ENCODE measurements at regions not wholly inside any gene's neighbourhood (a gene's known extent, or its start where the extent isn't known, plus 50 kb on each side); places are given as distances from the start of the nearest gene placed in this dataset.

- H4K20me1 ChIP-seq: no peaks in the 10 kb centered on the region
These were observed 567.8 kb upstream of the KLHL29 start for GRCh38 chr2:22817197-22817596.

GRCh38 chr2:22821458-22821857 lies 563.5 kb upstream of the KLHL29 start:
- H3K27me3 ChIP-seq: no peaks in the 10 kb centered on the region
- no peaks in the 10 kb centered on the region for H4K20me1 ChIP-seq
- no peak overlapping the region for H3K9ac ChIP-seq
- no peak overlapping the region for H3K27ac ChIP-seq
- H3K9me3 ChIP-seq (replicated peaks in 1 of 11): no peaks in the 10 kb centered on the region
- H3K4me1 ChIP-seq: no peaks in the 10 kb centered on the region
- no peak overlapping the region for H3K4me2 ChIP-seq
- H3K4me3 ChIP-seq: no peak overlapping the region
- TF ChIP-seq Cebpa-rat (IDR thresholded peaks at IDR 0.05): no peak
- H3K36me3 ChIP-seq: no peaks in the 10 kb centered on the region

More at GRCh38 chr2:22817197-22817596, 567.8 kb upstream of the KLHL29 start:
- H3K4me2 ChIP-seq: no peak overlapping the region
- no peak for TF ChIP-seq Cebpa-rat (IDR thresholded peaks at IDR 0.05)
- H3K9ac ChIP-seq: no peak overlapping the region
- H3K27me3 ChIP-seq: no peaks in the 10 kb centered on the region
- H3K27ac ChIP-seq: no peak overlapping the region
- H3K4me3 ChIP-seq: no peak overlapping the region
- H3K4me1 ChIP-seq: peaks cover 0 to 5% (median 0%) of the 10 kb centered on the region in 10 experiments; a peak in 3 of 20 replicates
- H3K9me3 ChIP-seq (replicated peaks in 1 of 11): peaks cover 0 to 4% (median 0%) of the 10 kb centered on the region in 11 experiments; a peak in 1 of 22 replicates
- H3K36me3 ChIP-seq: no peaks in the 10 kb centered on the region

- no peaks in the 10 kb centered on the region for H4K20me1 ChIP-seq
- no peaks in the 10 kb centered on the region for H3K9me3 ChIP-seq (replicated peaks in 1 of 11)
- TF ChIP-seq Cebpa-rat (IDR thresholded peaks at IDR 0.05): no peak
- H3K27ac ChIP-seq: no peak overlapping the region
- no peak overlapping the region for H3K4me2 ChIP-seq
- H3K36me3 ChIP-seq: no peaks in the 10 kb centered on the region
- no peaks in the 10 kb centered on the region for H3K4me1 ChIP-seq
- H3K27me3 ChIP-seq: no peaks in the 10 kb centered on the region
- H3K9ac ChIP-seq: no peak overlapping the region
- no peak overlapping the region for H3K4me3 ChIP-seq
These were observed 562.1 kb upstream of the KLHL29 start for GRCh38 chr2:22822835-22823234.

DNA sequence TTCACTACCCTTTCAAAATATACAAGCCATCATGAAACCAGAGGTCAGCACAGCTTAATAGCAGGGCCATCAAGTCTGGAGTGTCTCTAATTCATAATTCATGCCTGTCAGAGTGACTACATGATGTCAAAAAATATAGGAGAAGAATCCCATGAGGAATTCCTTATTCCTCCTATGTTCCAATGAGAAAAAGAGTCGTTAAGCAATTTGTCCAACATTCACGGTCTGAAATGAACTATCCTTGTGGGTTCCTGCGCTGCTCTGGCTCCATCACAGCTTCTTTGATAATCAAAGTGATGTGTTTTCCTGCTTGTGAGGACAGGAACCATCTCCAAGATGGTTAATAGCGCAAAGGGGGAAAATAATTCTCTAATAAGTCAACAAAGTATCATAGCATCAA lies 560.4 kb upstream of the KLHL29 start:
- no peak for TF ChIP-seq Cebpa-rat (IDR thresholded peaks at IDR 0.05)
- Histone ChIP-seq H4K20me1 (no peaks in the 10 kb centered on the region), H3K9me3 (replicated peaks in 1 of 11) (no peaks in the 10 kb centered on the region)

DNA sequence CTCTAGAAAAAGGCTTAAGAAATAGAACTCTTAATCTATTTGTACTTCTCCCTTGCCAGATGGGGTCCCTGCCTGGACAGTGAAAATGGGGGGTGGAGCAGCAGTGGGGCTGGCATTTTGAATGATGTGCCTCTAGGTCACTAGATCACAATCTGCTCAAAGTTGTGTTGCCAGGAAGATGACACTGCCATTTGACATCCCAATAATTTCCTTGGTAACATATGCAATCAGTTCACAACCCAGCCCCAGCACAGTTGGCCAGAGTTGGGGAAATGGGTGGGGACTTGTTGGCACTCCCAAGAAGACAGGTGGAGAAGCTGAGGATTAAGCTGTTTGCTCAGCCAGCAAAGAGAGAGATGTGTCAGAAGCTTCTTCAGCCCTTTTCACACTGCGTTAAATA lies 558.3 kb upstream of the KLHL29 start:
- H3K27me3 ChIP-seq: no peaks in the 10 kb centered on the region
- H3K4me3 ChIP-seq: no peak overlapping the region
- no peaks in the 10 kb centered on the region for H3K36me3 ChIP-seq
- H3K27ac ChIP-seq: no peak overlapping the region
- H3K9ac ChIP-seq: no peak overlapping the region
- TF ChIP-seq Cebpa-rat (IDR thresholded peaks at IDR 0.05): no peak
- H3K4me2 ChIP-seq: no peak overlapping the region
- H3K9me3 ChIP-seq (replicated peaks in 1 of 11): no peaks in the 10 kb centered on the region
- H4K20me1 ChIP-seq: no peaks in the 10 kb centered on the region
- H3K4me1 ChIP-seq: 0 out of 20 replicates have a peak, but pooled peaks cover 0 to 4% (median 0%) of the 10 kb centered on the region in 10 experiments

More for the DNA sequence above, 560.4 kb upstream of the KLHL29 start:
- Histone ChIP-seq H3K9ac (no peak overlapping the region), H3K4me3 (no peak overlapping the region), H3K4me1 (0 out of 20 replicates have a peak, but pooled peaks cover 0 to 4% (median 0%) of the 10 kb centered on the region in 10 experiments), H3K4me2 (no peak overlapping the region), H3K36me3 (no peaks in the 10 kb centered on the region), H3K27ac (no peak overlapping the region), H3K27me3 (no peaks in the 10 kb centered on the region)

DNA sequence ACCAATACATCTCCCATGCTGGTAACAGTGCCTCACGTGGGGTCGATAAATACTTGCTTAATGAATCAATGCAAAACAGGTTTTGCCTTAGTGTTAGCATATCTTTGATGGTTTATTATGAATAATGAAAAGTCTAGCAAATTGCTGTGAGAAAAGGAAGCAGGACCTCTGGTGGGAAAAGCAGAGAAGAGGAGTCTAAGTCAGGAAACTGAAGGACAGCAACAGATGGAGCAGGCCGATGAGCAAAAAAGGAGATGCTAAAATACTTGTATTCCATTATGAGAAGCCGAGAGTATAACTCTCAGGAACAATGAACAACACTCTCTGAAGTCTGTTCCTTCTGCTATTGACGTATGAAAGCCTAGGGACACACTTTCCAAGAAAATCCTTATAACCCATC lies 555.2 kb upstream of the KLHL29 start:
- H3K27ac ChIP-seq: no peak overlapping the region
- H4K20me1 ChIP-seq: no peaks in the 10 kb centered on the region
- no peaks in the 10 kb centered on the region for H3K9me3 ChIP-seq (replicated peaks in 1 of 11)
- 0 out of 20 replicates have a peak, but pooled peaks cover 0 to 4% (median 0%) of the 10 kb centered on the region in 10 experiments for H3K4me1 ChIP-seq
- H3K9ac ChIP-seq: no peak overlapping the region
- no peak for TF ChIP-seq Cebpa-rat (IDR thresholded peaks at IDR 0.05)
- H3K27me3 ChIP-seq: no peaks in the 10 kb centered on the region
- no peak overlapping the region for H3K4me3 ChIP-seq
- peak overlapping the region in 1 of 11 experiments; percentile 28; a peak in 1 of 22 replicates for H3K4me2 ChIP-seq
- H3K36me3 ChIP-seq: no peaks in the 10 kb centered on the region

- no peak overlapping the region for H3K27ac ChIP-seq
- no peak overlapping the region for H3K9ac ChIP-seq
- H3K4me2 ChIP-seq: no peak overlapping the region
- H3K4me1 ChIP-seq: 0 out of 20 replicates have a peak, but pooled peaks cover 0 to 4% (median 0%) of the 10 kb centered on the region in 10 experiments
- no peaks in the 10 kb centered on the region for H4K20me1 ChIP-seq
- no peaks in the 10 kb centered on the region for H3K36me3 ChIP-seq
- H3K27me3 ChIP-seq: no peaks in the 10 kb centered on the region
- no peaks in the 10 kb centered on the region for H3K9me3 ChIP-seq (replicated peaks in 1 of 11)
- no peak for TF ChIP-seq Cebpa-rat (IDR thresholded peaks at IDR 0.05)
- H3K4me3 ChIP-seq: no peak overlapping the region
These were observed 552.8 kb upstream of the KLHL29 start for GRCh38 chr2:22832196-22832595.

- no peak for TF ChIP-seq Cebpa-rat (IDR thresholded peaks at IDR 0.05)
- Histone ChIP-seq H3K36me3 (no peaks in the 10 kb centered on the region), H3K27ac (no peak overlapping the region), H3K4me3 (no peak overlapping the region), H3K9me3 (replicated peaks in 1 of 11) (no peaks in the 10 kb centered on the region), H4K20me1 (no peaks in the 10 kb centered on the region), H3K4me2 (no peak overlapping the region), H3K27me3 (no peaks in the 10 kb centered on the region), H3K4me1 (no peaks in the 10 kb centered on the region), H3K9ac (no peak overlapping the region)
These were observed 546.5 kb upstream of the KLHL29 start for GRCh38 chr2:22838461-22838860.

GRCh38 chr2:22842205-22842869 lies 542.6 kb upstream of the KLHL29 start:
- Histone ChIP-seq H3K9ac (no peak overlapping the region), H3K4me2 (no peak overlapping the region), H3K4me1 (no peaks in the 10 kb centered on the region), H3K27ac (no peak overlapping the region), H3K36me3 (no peaks in the 10 kb centered on the region), H3K9me3 (replicated peaks in 1 of 11) (no peaks in the 10 kb centered on the region), H3K4me3 (no peak overlapping the region), H3K27me3 (no peaks in the 10 kb centered on the region), H4K20me1 (no peaks in the 10 kb centered on the region)
- TF ChIP-seq Cebpa-rat (IDR thresholded peaks at IDR 0.05): no peak

DNA sequence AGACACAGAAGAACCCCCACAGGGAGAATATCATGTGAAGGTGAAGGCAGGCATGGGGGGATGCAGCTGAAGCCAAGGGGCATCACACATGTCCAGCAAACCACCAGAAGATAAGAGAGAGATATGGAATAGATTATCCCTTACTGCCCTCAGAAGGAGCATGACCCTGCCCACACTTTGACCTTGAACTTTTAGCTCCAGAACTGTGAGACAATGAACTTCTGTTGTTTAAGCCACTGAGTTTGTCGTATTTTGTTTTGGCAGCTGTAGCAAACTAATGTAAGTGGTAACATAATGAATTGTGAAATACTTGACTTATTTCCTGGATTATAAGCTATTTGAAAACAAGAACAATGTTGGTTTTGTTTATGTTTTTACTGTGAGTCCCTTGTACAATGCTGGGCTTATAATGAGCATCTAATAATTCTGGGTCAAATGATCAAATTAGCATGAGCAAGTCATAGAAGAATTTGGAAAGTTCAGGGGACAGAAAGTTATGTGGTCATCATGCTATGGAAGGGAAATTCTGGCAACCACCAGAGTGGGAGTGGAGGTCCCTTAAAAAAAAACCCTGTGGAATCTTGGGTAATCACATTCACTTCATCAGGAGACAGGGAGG lies 541.0 kb upstream of the KLHL29 start:
- no peak for TF ChIP-seq Cebpa-rat (IDR thresholded peaks at IDR 0.05)

More for the DNA sequence above, 541.0 kb upstream of the KLHL29 start:
- H3K36me3 ChIP-seq: no peaks in the 10 kb centered on the region
- no peak overlapping the region for H3K4me3 ChIP-seq
- H3K9me3 ChIP-seq (replicated peaks in 1 of 11): no peaks in the 10 kb centered on the region
- H3K27me3 ChIP-seq: no peaks in the 10 kb centered on the region
- H3K9ac ChIP-seq: no peak overlapping the region
- no peak overlapping the region for H3K4me2 ChIP-seq
- H3K4me1 ChIP-seq: no peaks in the 10 kb centered on the region
- no peaks in the 10 kb centered on the region for H4K20me1 ChIP-seq
- no peak overlapping the region for H3K27ac ChIP-seq
